Activated CD4-positive, alpha-beta memory T cell treated with anti-CD3 and anti-CD28 coated beads, Interleukin-2, amount 10 ng/mL, durations not matched to agents 7 days and 5 days (primary cell): ENCODE measurements at regions not wholly inside any gene's neighbourhood (a gene's known extent, or its start where the extent isn't known, plus 50 kb on each side); places are given as distances from the start of the nearest gene placed in this dataset.
"Not testable (repeated sequence)": the region's sequence is repeated elsewhere in the genome, so short reads cannot be mapped to it uniquely, and the experiment has no call there.

Experiments
- CTCF ChIA-PET: fragments of 350-600 bp; sonication (Branson Sonifier 250); formaldehyde crosslinking; loops from one replicate; lab custom pipeline; 2021; ENCODE audit warnings: antibody characterized with exemption, inconsistent platforms; lab: Charles Lee
- POLR2A ChIA-PET: fragments of 350-600 bp; sonication (Branson Sonifier 250); formaldehyde crosslinking; loops from one replicate; lab custom pipeline; 2021; ENCODE audit warnings: antibody characterized with exemption; lab: Charles Lee
- DNase-seq: peaks from one replicate; pipeline ENCODE4 v3.0.0-alpha.2; 2020
- H3K27ac Mint-ChIP-seq: one replicate; pipeline ENCODE4 v1.8.0; 2021; ENCODE audit warnings: mild to moderate bottlenecking, mixed read lengths
- H3K27me3 Mint-ChIP-seq: one replicate; pipeline ENCODE4 v1.8.0; 2021; ENCODE audit warnings: mixed read lengths
- H3K36me3 Mint-ChIP-seq: one replicate; pipeline ENCODE4 v1.8.0; 2021; ENCODE audit warnings: low read depth, mixed read lengths
- H3K4me1 Mint-ChIP-seq: one replicate; pipeline ENCODE4 v1.8.0; 2021; ENCODE audit warnings: mixed read lengths
- H3K4me3 Mint-ChIP-seq: one replicate; pipeline ENCODE4 v1.8.0; 2021; ENCODE audit warnings: mild to moderate bottlenecking, mixed read lengths
- H3K9me3 Mint-ChIP-seq: one replicate; pipeline ENCODE4 v1.8.0; 2021; ENCODE audit warnings: mixed read lengths

GRCh38 chr6:11317885-11318771 lies 85.7 kb upstream of the NEDD9 start:
- ChIA-PET CTCF (interaction anchor here (0.9 to 1.0 kb wide), 3 partner anchors 39 to 97 kb away, joined by 3 read pairs; no protein-coding TSS in a partner anchor), POLR2A (interaction anchor here (0.9 to 2.2 kb wide), 7 partner anchors 12 to 177 kb away, joined by 3 to 6 read pairs (median 5); partner anchors contain the start of gene NEDD9)
- H3K27me3 Mint-ChIP-seq = no peaks in the 10 kb centered on the region
- peak overlapping the region; percentile 59 for H3K27ac Mint-ChIP-seq
- H3K9me3 Mint-ChIP-seq = peaks cover 6% of the 10 kb centered on the region
- peaks cover 56% of the 10 kb centered on the region for H3K4me1 Mint-ChIP-seq
- peak; percentile 65 for DNase-seq
- no peak overlapping the region for H3K4me3 Mint-ChIP-seq
- H3K36me3 Mint-ChIP-seq = peaks cover 67% of the 10 kb centered on the region

GRCh38 chr6:11315743-11316437 lies 83.4 kb upstream of the NEDD9 start:
- Mint-ChIP-seq H3K27ac (no peak overlapping the region), H3K27me3 (no peaks in the 10 kb centered on the region), H3K4me1 (peaks cover 50% of the 10 kb centered on the region), H3K4me3 (no peak overlapping the region), H3K9me3 (peaks cover 10% of the 10 kb centered on the region), H3K36me3 (peaks cover 83% of the 10 kb centered on the region)
- POLR2A ChIA-PET = interaction anchor here (1.0 to 1.5 kb wide), 3 partner anchors 12 to 113 kb away, joined by 3 to 4 read pairs (median 4); no protein-coding TSS in a partner anchor
- DNase-seq = no peak
- CTCF ChIA-PET = interaction anchor here (1.0 kb wide), 1 partner anchor 93 kb away, joined by 3 read pairs; no protein-coding TSS in a partner anchor

GRCh38 chr6:11313207-11313606 lies 80.7 kb upstream of the NEDD9 start:
- Mint-ChIP-seq H3K27ac (no peak overlapping the region), H3K36me3 (peaks cover 72% of the 10 kb centered on the region), H3K27me3 (no peaks in the 10 kb centered on the region), H3K9me3 (peaks cover 10% of the 10 kb centered on the region), H3K4me3 (no peak overlapping the region), H3K4me1 (peaks cover 24% of the 10 kb centered on the region)
- ChIA-PET POLR2A (no interaction called here), CTCF (no interaction called here)
- DNase-seq = no peak

- H3K4me1 Mint-ChIP-seq = peaks cover 21% of the 10 kb centered on the region
Measured at GRCh38 chr6:11311970-11312369, 79.5 kb upstream of the NEDD9 start.

GRCh38 chr6:11309947-11310665 lies 77.6 kb upstream of the NEDD9 start:
- CTCF ChIA-PET = no interaction called here
- Mint-ChIP-seq H3K27ac (no peak overlapping the region), H3K4me1 (peaks cover 15% of the 10 kb centered on the region), H3K36me3 (peaks cover 69% of the 10 kb centered on the region), H3K4me3 (no peak overlapping the region), H3K27me3 (no peaks in the 10 kb centered on the region), H3K9me3 (peaks cover 10% of the 10 kb centered on the region)
- POLR2A ChIA-PET = no interaction called here
- DNase-seq = no peak

More at GRCh38 chr6:11311970-11312369, 79.5 kb upstream of the NEDD9 start:
- DNase-seq = no peak
- no peak overlapping the region for H3K27ac Mint-ChIP-seq
- H3K27me3 Mint-ChIP-seq = no peaks in the 10 kb centered on the region
- ChIA-PET CTCF (no interaction called here), POLR2A (no interaction called here)
- peaks cover 69% of the 10 kb centered on the region for H3K36me3 Mint-ChIP-seq
- no peak overlapping the region for H3K4me3 Mint-ChIP-seq
- H3K9me3 Mint-ChIP-seq = peaks cover 10% of the 10 kb centered on the region

- no peak overlapping the region for H3K27ac Mint-ChIP-seq
- H3K27me3 Mint-ChIP-seq = no peaks in the 10 kb centered on the region
- POLR2A ChIA-PET = no interaction called here
- H3K9me3 Mint-ChIP-seq = peaks cover 5% of the 10 kb centered on the region
- DNase-seq = no peak
- CTCF ChIA-PET = no interaction called here
- H3K4me3 Mint-ChIP-seq = no peak overlapping the region
- H3K4me1 Mint-ChIP-seq = peaks cover 19% of the 10 kb centered on the region
- H3K36me3 Mint-ChIP-seq = peaks cover 75% of the 10 kb centered on the region
Measured at GRCh38 chr6:11307226-11307625, 74.8 kb upstream of the NEDD9 start.

GRCh38 chr6:11304946-11305345 lies 72.5 kb upstream of the NEDD9 start:
- no peak overlapping the region for H3K27ac Mint-ChIP-seq
- H3K27me3 Mint-ChIP-seq = no peaks in the 10 kb centered on the region
- peaks cover 17% of the 10 kb centered on the region for H3K9me3 Mint-ChIP-seq
- peaks cover 27% of the 10 kb centered on the region for H3K4me1 Mint-ChIP-seq
- no peak for DNase-seq
- H3K36me3 Mint-ChIP-seq = peaks cover 80% of the 10 kb centered on the region
- ChIA-PET POLR2A (no interaction called here), CTCF (no interaction called here)
- H3K4me3 Mint-ChIP-seq = no peak overlapping the region

- H3K4me3 Mint-ChIP-seq, DNase-seq, H3K27ac Mint-ChIP-seq, CTCF ChIA-PET, POLR2A ChIA-PET, H3K27me3 Mint-ChIP-seq: not testable (repeated sequence)
- H3K9me3 Mint-ChIP-seq = peaks cover 24% of the 10 kb centered on the region
- peaks cover 94% of the 10 kb centered on the region for H3K36me3 Mint-ChIP-seq
- H3K4me1 Mint-ChIP-seq = peaks cover 21% of the 10 kb centered on the region
Measured at GRCh38 chr6:11299876-11300428, 67.5 kb upstream of the NEDD9 start.

GRCh38 chr6:11299421-11299784 lies 66.9 kb upstream of the NEDD9 start:
- H3K27ac Mint-ChIP-seq = not testable (repeated sequence)

GRCh38 chr6:11298651-11299420 lies 66.4 kb upstream of the NEDD9 start:
- Mint-ChIP-seq H3K4me3 (no peak overlapping the region), H3K27ac (no peak overlapping the region), H3K9me3 (peaks cover 20% of the 10 kb centered on the region), H3K36me3 (peaks cover 94% of the 10 kb centered on the region), H3K27me3 (no peaks in the 10 kb centered on the region), H3K4me1 (peaks cover 19% of the 10 kb centered on the region)
- ChIA-PET POLR2A (no interaction called here), CTCF (no interaction called here)
- DNase-seq = no peak

More at GRCh38 chr6:11299421-11299784, 66.9 kb upstream of the NEDD9 start:
- POLR2A ChIA-PET, CTCF ChIA-PET, H3K4me3 Mint-ChIP-seq, DNase-seq, H3K27me3 Mint-ChIP-seq: not testable (repeated sequence)
- peaks cover 21% of the 10 kb centered on the region for H3K4me1 Mint-ChIP-seq
- H3K9me3 Mint-ChIP-seq = peaks cover 23% of the 10 kb centered on the region
- H3K36me3 Mint-ChIP-seq = peaks cover 94% of the 10 kb centered on the region

GRCh38 chr6:11297376-11297729 lies 64.9 kb upstream of the NEDD9 start:
- Mint-ChIP-seq H3K27ac (no peak overlapping the region), H3K9me3 (peaks cover 20% of the 10 kb centered on the region), H3K4me3 (no peak overlapping the region), H3K36me3 (peaks cover 88% of the 10 kb centered on the region), H3K4me1 (peaks cover 28% of the 10 kb centered on the region), H3K27me3 (no peaks in the 10 kb centered on the region)
- CTCF ChIA-PET = interaction anchor here (1.0 kb wide), 1 partner anchor 26 kb away, joined by 3 read pairs; no protein-coding TSS in a partner anchor
- POLR2A ChIA-PET = interaction anchor here (1.8 kb wide), 1 partner anchor 20 kb away, joined by 4 read pairs; no protein-coding TSS in a partner anchor
- no peak for DNase-seq
